Smooth muscle cell (in vitro differentiated cells): ENCODE measurements at regions not wholly inside any gene's neighbourhood (a gene's known extent, or its start where the extent isn't known, plus 50 kb on each side); places are given as distances from the start of the nearest gene placed in this dataset.

Experiments
- DNase-seq: peaks from one replicate; lab custom pipeline; 2025; ENCODE audit not compliant: unreplicated experiment; lab: John Stamatoyannopoulos, UW
- H2AFZ ChIP-seq: fragments of 200-600 bp; sonication (generic); 2 replicates; pipeline ENCODE4 v1.6.0; 2016; ENCODE audit warnings: antibody characterized with exemption, low read depth, mild to moderate bottlenecking
- H3F3A ChIP-seq: fragments of 200-600 bp; sonication (generic); 2 replicates; pipeline ENCODE4 v1.6.0; 2017; ENCODE audit warnings: antibody characterized with exemption, low read depth
- H3K27ac ChIP-seq: fragments of 200-600 bp; sonication (generic); 2 replicates; pipeline ENCODE4 v1.5.1; 2016; ENCODE audit warnings: low read depth, mild to moderate bottlenecking
- H3K27me3 ChIP-seq: fragments of 200-600 bp; sonication (generic); 2 replicates; pipeline ENCODE4 v1.6.1; 2016; ENCODE audit warnings: low read depth, mild to moderate bottlenecking
- H3K36me3 ChIP-seq: fragments of 200-600 bp; sonication (generic); 2 replicates; pipeline ENCODE4 v1.5.1; 2016; ENCODE audit warnings: low read depth
- H3K4me1 ChIP-seq: fragments of 200-600 bp; sonication (generic); 2 replicates; pipeline ENCODE4 v1.5.1; 2016; ENCODE audit warnings: low read depth
- H3K4me2 ChIP-seq: fragments of 200-600 bp; sonication (generic); 2 replicates; pipeline ENCODE4 v1.6.0; 2016; ENCODE audit warnings: mild to moderate bottlenecking
- H3K4me3 ChIP-seq: fragments of 200-600 bp; sonication (generic); 2 replicates; pipeline ENCODE4 v1.5.1; 2016; ENCODE audit warnings: mild to moderate bottlenecking
- H3K79me2 ChIP-seq: fragments of 200-600 bp; sonication (generic); 2 replicates; pipeline ENCODE4 v1.6.0; 2016; ENCODE audit warnings: low read depth, mild to moderate bottlenecking
- H3K9ac ChIP-seq: fragments of 200-600 bp; sonication (generic); 2 replicates; pipeline ENCODE4 v1.6.0; 2016; ENCODE audit warnings: low read depth
- H3K9me3 ChIP-seq: fragments of 200-600 bp; sonication (generic); replicated peaks from 2 replicates; pipeline ENCODE4 v1.5.1; 2016; ENCODE audit warnings: low read depth
- H4K20me1 ChIP-seq: fragments of 200-600 bp; sonication (generic); 2 replicates; pipeline ENCODE4 v1.6.0; 2016; ENCODE audit warnings: low read depth
- WGBS: methylation state at CpG from one replicate; pipeline ENCODE4 v1.1.7; 2016; ENCODE audit warnings: low lambda C conversion rate; 5-methylcytosine and 5-hydroxymethylcytosine counted together
- TF ChIP-seq, protein P1 (sequence below): fragments of 200-600 bp; sonication (generic); IDR thresholded peaks from 2 replicates; pipeline ENCODE4 v1.5.1; 2017; ENCODE audit warnings: borderline replicate concordance, mild to moderate bottlenecking, antibody characterized with exemption; ENCODE audit not compliant: insufficient read depth, poor library complexity, severe bottlenecking

DNA sequence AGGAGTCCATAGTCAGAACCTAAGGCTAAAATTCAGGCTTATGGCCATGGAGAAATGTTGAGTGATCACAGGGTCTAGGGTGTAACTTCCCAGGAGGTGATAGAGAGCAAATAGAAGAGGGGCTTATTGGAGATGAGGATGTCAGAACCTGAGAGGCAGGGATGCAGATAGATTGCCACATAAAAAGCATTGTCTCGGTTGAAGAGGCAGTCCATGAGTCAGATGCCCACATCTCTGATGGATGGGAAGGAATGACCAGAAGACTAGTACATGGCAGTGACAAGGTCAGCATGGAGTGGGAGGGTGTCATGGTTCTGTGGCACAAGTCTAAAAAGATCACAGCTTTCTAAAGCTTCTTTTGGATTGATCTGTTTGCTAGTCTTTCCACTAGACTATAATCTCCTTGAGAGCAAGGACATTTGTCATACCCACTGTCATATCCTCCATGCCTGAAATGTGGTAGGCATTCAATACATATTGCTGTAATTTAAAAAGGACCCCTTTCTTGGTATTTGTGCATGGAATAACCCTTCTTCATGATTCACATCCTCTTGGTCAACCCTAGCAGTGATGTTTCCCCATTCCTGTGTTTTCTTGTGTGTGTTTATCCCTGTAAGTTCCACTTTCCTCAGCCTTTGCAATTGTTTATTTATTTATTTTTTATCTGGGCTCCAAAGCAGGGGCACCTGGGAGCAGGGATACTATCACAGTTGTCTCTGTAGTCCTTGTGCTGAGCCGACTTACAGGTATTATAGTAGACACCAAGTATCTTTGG lies 613.4 kb upstream of the CFAP20DC start:
- Histone ChIP-seq H3K4me1 (no peaks in the 10 kb centered on the region), H4K20me1 (no peaks in the 10 kb centered on the region), H3K4me3 (no peak overlapping the region), H3K4me2 (no peak overlapping the region), H3K27me3 (no peaks in the 10 kb centered on the region), H3K36me3 (no peaks in the 10 kb centered on the region), H3K9me3 (no peaks in the 10 kb centered on the region), H2AFZ (no peak overlapping the region), H3F3A (no peaks in the 10 kb centered on the region), H3K79me2 (no peaks in the 10 kb centered on the region), H3K9ac (no peak overlapping the region), H3K27ac (no peak overlapping the region)
- TF ChIP-seq, protein P1, sequence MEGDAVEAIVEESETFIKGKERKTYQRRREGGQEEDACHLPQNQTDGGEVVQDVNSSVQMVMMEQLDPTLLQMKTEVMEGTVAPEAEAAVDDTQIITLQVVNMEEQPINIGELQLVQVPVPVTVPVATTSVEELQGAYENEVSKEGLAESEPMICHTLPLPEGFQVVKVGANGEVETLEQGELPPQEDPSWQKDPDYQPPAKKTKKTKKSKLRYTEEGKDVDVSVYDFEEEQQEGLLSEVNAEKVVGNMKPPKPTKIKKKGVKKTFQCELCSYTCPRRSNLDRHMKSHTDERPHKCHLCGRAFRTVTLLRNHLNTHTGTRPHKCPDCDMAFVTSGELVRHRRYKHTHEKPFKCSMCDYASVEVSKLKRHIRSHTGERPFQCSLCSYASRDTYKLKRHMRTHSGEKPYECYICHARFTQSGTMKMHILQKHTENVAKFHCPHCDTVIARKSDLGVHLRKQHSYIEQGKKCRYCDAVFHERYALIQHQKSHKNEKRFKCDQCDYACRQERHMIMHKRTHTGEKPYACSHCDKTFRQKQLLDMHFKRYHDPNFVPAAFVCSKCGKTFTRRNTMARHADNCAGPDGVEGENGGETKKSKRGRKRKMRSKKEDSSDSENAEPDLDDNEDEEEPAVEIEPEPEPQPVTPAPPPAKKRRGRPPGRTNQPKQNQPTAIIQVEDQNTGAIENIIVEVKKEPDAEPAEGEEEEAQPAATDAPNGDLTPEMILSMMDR, result no peak
- no peak for DNase-seq
- 96% methylated on average over 2 of the region's 2 CpGs for WGBS

DNA sequence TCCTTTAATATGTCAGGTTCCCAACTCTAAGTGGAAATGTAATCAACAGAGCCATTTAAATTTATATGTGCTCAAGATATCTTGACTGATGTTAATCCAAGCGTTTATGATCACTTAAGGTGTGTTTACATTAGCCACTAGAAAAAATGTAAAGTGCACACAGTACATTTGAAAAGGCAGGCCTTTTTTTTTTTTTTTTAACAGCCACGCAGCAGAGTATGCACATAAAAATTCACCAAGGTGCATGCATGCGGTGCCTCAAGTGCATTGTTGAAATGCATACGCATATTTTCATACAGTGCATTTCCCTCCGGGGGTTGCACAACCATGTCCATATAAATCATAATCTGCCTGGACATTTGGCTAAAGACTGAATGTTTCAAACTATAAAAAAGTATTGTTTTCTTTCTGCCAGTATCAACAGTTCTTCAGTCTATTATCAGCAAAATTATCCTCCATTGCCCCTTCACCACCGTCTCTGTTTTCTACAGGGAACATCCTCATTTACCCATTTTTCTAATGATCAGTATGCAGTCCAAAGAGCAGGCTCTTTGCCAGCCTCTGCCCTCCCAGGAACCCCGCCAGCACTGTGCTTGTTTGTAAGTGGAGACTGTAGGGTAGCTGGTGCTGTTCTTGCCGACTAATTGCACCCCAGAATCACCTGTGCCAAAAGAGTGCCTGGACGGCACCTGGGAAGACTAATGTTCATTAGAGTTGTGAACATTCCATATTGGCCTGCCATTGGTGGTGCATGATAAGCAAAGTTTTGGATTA lies 611.2 kb upstream of the CFAP20DC start:
- no peaks in the 10 kb centered on the region for H3K27me3 ChIP-seq
- H3F3A ChIP-seq, result no peaks in the 10 kb centered on the region
- DNase-seq, result no peak
- no peak overlapping the region for H2AFZ ChIP-seq
- H3K4me2 ChIP-seq, result no peak overlapping the region
- no peaks in the 10 kb centered on the region for H3K79me2 ChIP-seq
- H3K4me1 ChIP-seq, result no peaks in the 10 kb centered on the region
- H4K20me1 ChIP-seq, result no peaks in the 10 kb centered on the region
- H3K27ac ChIP-seq, result no peak overlapping the region
- no peaks in the 10 kb centered on the region for H3K9me3 ChIP-seq
- H3K9ac ChIP-seq, result no peak overlapping the region
- no peak overlapping the region for H3K4me3 ChIP-seq
- WGBS, result 86% methylated on average over 9 of the region's 9 CpGs
- TF ChIP-seq, protein P1, result no peak
- H3K36me3 ChIP-seq, result no peaks in the 10 kb centered on the region

DNA sequence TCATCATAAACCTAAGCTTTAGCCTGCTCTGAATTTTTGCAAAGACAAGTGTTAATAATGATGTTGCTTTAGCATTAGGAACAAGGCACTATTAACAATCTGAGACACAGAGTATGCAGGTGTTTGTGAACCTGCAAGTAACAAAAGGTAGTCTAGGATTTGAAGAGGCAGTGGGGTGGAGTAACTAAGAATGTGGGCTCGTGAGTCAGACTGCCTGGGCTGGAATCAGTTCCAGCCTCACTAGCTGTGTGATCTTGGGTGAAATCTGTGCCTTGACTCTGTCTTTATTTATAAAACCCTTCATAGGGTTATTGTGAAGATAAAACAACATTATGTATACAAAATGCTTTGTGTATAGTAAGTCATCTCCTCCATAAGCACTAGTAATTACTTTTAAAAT lies 610.6 kb upstream of the CFAP20DC start:
- H3K9ac ChIP-seq, result no peak overlapping the region
- WGBS, result 36% methylated on average over 1 of the region's 1 CpG
- H3K27me3 ChIP-seq, result no peaks in the 10 kb centered on the region
- H3K36me3 ChIP-seq, result no peaks in the 10 kb centered on the region
- H3F3A ChIP-seq, result no peaks in the 10 kb centered on the region
- no peak overlapping the region for H3K27ac ChIP-seq
- no peak overlapping the region for H3K4me2 ChIP-seq
- H3K4me1 ChIP-seq, result no peaks in the 10 kb centered on the region
- H2AFZ ChIP-seq, result no peak overlapping the region
- H3K79me2 ChIP-seq, result no peaks in the 10 kb centered on the region
- H3K9me3 ChIP-seq, result no peaks in the 10 kb centered on the region
- no peaks in the 10 kb centered on the region for H4K20me1 ChIP-seq
- no peak overlapping the region for H3K4me3 ChIP-seq
- DNase-seq, result no peak
- TF ChIP-seq, protein P1, result no peak

DNA sequence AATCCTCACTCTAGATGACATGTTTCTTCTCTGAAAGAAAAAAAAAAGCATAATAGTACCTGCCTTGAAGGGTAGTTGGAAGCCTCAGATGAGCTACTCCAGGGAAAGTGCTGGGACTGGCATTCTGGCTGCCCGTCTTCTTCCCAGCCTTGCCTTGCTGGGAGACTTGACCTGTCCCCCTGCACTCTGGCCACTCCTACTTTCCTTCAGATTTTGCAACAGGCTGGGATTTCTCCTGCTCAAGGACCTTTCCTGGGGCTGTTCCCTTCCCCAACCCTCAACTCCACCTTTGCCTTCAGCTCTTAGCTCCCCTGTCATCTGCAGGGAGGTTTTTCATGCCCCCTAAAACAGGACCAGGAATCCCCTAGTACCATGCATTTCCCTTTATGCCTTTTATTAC lies 609.9 kb upstream of the CFAP20DC start:
- H4K20me1 ChIP-seq, result no peaks in the 10 kb centered on the region
- H2AFZ ChIP-seq, result no peak overlapping the region
- H3K27ac ChIP-seq, result no peak overlapping the region
- H3K9me3 ChIP-seq, result no peaks in the 10 kb centered on the region
- no peaks in the 10 kb centered on the region for H3K36me3 ChIP-seq
- H3K27me3 ChIP-seq, result no peaks in the 10 kb centered on the region
- no peak for DNase-seq
- no peaks in the 10 kb centered on the region for H3K4me1 ChIP-seq
- no peak overlapping the region for H3K4me3 ChIP-seq
- H3F3A ChIP-seq, result no peaks in the 10 kb centered on the region
- H3K4me2 ChIP-seq, result no peak overlapping the region
- 67% methylated on average over 1 of the region's 1 CpG for WGBS
- TF ChIP-seq, protein P1, result no peak
- no peak overlapping the region for H3K9ac ChIP-seq
- no peaks in the 10 kb centered on the region for H3K79me2 ChIP-seq
